ENCODE measurements at regions not wholly inside any gene's neighbourhood (a gene's known extent, or its start where the extent isn't known, plus 50 kb on each side); places are given as distances from the start of the nearest gene placed in this dataset.

GRCh38 chr12:124501112-124501561 is 66.3 kb downstream of the NCOR2 start:
- Histone ChIP-seq H3K9me3 (replicated peaks; ENCODE audit: control insufficient read depth, insufficient read depth, low read length) (no peaks in the 10 kb centered on the region), H3K36me3 (ENCODE audit: control insufficient read depth in 2 of 2, insufficient read depth in 2 of 2, low read length in 1 of 2) (peaks cover 0 to 6% of the 10 kb centered on the region in 2 experiments; a peak in 3 of 4 replicates), H3K9ac (ENCODE audit: control insufficient read depth, insufficient read depth, low read length) (no peak overlapping the region), H3K4me2 (ENCODE audit: control insufficient read depth, insufficient read depth) (no peak overlapping the region), H2AFZ (ENCODE audit: control insufficient read depth, low read depth, low read length) (no peak overlapping the region), H3K27me3 (replicated peaks in 1 of 2; ENCODE audit: control insufficient read depth in 2 of 2, insufficient read depth in 2 of 2, low read length in 1 of 2) (no peaks in the 10 kb centered on the region), H3K79me2 (ENCODE audit: control insufficient read depth, insufficient read depth, low read length) (peaks cover 44% of the 10 kb centered on the region), H4K20me1 (ENCODE audit: control insufficient read depth, insufficient read depth) (peaks cover 8% of the 10 kb centered on the region), H3K4me1 (ENCODE audit: control insufficient read depth, insufficient read depth, low read length) (peaks cover 20% of the 10 kb centered on the region), H3K4me3 (no peak overlapping the region), H3K27ac (ENCODE audit: control insufficient read depth, insufficient read depth) (no peak overlapping the region)
- intact Hi-C loops (cut with micrococcal nuclease; ENCODE audit: unreplicated experiment) = no loop called here
- in situ Hi-C loops (cut with MboI) = no loop called here
- ChIA-PET RAD21 (ENCODE audit: unreplicated experiment) (interaction anchor here (1.1 kb wide), 1 partner anchor 27 kb away, joined by 3 read pairs; no protein-coding TSS in a partner anchor), SMC1A (ENCODE audit: uncharacterized antibody, unreplicated experiment) (interaction anchor here (0.6 kb wide), 1 partner anchor 43 kb away, joined by 4 read pairs; no protein-coding TSS in a partner anchor), POLR2A (no interaction called here), CTCF (no interaction called here)
- TF ChIP-seq PAX8 (IDR thresholded peaks at IDR 0.05) (no peak), E2F4 (IDR thresholded peaks at IDR 0.05; ENCODE audit: low read depth, low read length) (no peak), MLLT1 (IDR thresholded peaks at IDR 0.05) (no peak), ZNF207 (IDR thresholded peaks at IDR 0.05; ENCODE audit: borderline replicate concordance) (no peak), HDGF (IDR thresholded peaks at IDR 0.05) (no peak), RELA (IDR thresholded peaks at IDR 0.05; ENCODE audit: borderline replicate concordance, partially characterized antibody) (no peak), E2F8 (IDR thresholded peaks at IDR 0.05; ENCODE audit: low read depth, partially characterized antibody) (no peak), NBN (IDR thresholded peaks at IDR 0.05) (no peak), CBX5 (IDR thresholded peaks at IDR 0.05; ENCODE audit: low read depth) (no peak), RUNX3 (IDR thresholded peaks at IDR 0.05; ENCODE audit: low read length) (no peak), EED (IDR thresholded peaks at IDR 0.05; ENCODE audit: low read depth) (no peak), CREM (IDR thresholded peaks at IDR 0.05; ENCODE audit: low read depth) (no peak)
- DNase-seq (ENCODE audit: low read depth, low spot score) (no peak), ATAC-seq (no peak), FAIRE-seq (no peak)
- no TSS peak for BruUV-seq (replicated peaks)
- WGBS (ENCODE audit: insufficient coverage, insufficient replicate concordance, low lambda C conversion rate, missing lambda C conversion rate) = 73% methylated on average over 16 of the region's 17 CpGs

Measured in GM12878 (cell line).